ENCODE measurements at regions not wholly inside any gene's neighbourhood (a gene's known extent, or its start where the extent isn't known, plus 50 kb on each side); places are given as distances from the start of the nearest gene placed in this dataset.

DNA sequence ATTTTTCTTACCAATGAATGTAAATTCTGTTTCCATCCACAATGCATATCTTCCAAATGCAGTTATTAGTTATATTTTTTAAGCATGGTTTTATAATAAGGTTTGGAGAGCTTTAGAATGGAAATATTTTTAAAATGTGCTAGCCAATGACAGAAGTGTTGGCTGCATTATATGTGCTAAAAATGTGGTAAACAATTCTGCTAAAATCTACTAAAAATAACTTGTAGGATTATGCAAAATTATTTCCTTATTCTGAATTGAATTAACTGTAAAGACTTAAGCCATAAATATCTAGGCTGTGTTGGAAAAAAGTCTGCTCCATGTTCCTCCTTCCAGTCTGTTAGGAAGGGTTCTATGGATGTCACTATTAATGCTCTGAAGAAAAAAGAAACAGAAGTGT lies 503.3 kb downstream of the PRR16 start:
- no peak overlapping the region for H3K4me3 ChIP-seq (ENCODE audit: low read depth, poor library complexity, severe bottlenecking)
- no peak for TF ChIP-seq POLR2A (IDR thresholded peaks at IDR 0.05)
- TF ChIP-seq, protein P1, sequence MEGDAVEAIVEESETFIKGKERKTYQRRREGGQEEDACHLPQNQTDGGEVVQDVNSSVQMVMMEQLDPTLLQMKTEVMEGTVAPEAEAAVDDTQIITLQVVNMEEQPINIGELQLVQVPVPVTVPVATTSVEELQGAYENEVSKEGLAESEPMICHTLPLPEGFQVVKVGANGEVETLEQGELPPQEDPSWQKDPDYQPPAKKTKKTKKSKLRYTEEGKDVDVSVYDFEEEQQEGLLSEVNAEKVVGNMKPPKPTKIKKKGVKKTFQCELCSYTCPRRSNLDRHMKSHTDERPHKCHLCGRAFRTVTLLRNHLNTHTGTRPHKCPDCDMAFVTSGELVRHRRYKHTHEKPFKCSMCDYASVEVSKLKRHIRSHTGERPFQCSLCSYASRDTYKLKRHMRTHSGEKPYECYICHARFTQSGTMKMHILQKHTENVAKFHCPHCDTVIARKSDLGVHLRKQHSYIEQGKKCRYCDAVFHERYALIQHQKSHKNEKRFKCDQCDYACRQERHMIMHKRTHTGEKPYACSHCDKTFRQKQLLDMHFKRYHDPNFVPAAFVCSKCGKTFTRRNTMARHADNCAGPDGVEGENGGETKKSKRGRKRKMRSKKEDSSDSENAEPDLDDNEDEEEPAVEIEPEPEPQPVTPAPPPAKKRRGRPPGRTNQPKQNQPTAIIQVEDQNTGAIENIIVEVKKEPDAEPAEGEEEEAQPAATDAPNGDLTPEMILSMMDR (IDR thresholded peaks at IDR 0.05): no peak
- intact Hi-C loops (cut with DNase I; ENCODE audit: low total_unique reads): no loop called here
- no peak for DNase-seq (ENCODE audit: low spot score in 2 of 2)

DNA sequence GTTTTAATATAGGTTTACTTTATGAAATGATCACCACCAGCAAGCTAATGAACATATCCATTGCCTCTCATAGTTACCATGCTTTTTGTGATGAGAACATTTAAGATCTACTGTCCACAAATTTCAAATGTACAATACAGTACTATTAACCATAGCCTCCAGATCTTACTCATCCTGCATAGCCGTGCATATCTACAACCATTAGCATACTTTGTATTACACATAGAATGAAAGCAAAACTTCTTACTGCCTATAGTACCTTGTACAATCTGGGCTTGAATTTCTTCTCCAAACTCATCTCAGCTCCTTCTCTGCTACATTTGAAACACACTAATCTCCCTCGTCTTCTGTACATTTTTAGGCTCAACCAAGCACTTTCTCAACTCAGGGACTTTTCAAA lies 510.6 kb downstream of the PRR16 start:
- TF ChIP-seq, protein P1 (IDR thresholded peaks at IDR 0.05): no peak
- no peak for TF ChIP-seq POLR2A (IDR thresholded peaks at IDR 0.05)
- 85 to 88% methylated on average over 2 of the region's 2 CpGs for WGBS, 2 donors

DNA sequence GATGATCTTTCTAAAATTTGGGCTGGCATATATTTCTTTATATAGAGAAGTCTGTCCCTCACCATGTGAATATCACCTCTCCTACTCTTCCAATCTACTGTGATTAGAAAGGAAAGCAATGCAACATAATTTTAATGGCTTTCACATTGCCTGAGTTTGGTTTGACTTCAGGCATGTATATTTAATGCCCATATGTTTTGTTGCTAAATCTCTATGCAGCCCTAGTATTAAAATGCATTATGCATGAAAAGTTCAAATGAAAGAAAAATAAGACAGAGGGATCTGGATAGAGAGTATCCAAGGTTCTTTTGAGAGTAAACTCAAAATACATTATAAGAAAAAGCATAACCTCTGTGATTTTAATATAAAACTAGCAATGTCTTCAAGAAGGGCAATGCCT lies 518.3 kb downstream of the PRR16 start:
- TF ChIP-seq, protein P1 (IDR thresholded peaks at IDR 0.05): no peak
- TF ChIP-seq POLR2A (IDR thresholded peaks at IDR 0.05): no peak
- H3K4me3 ChIP-seq (ENCODE audit: low read depth, poor library complexity, severe bottlenecking): no peak overlapping the region
- intact Hi-C loops (cut with DNase I; ENCODE audit: low total_unique reads): no loop called here
- DNase-seq (ENCODE audit: low spot score in 2 of 2): no peak

More for the DNA sequence above, 510.6 kb downstream of the PRR16 start:
- intact Hi-C loops (cut with DNase I; ENCODE audit: low total_unique reads): no loop called here
- H3K4me3 ChIP-seq (ENCODE audit: low read depth, poor library complexity, severe bottlenecking): no peak overlapping the region
- no peak for DNase-seq (ENCODE audit: low spot score in 2 of 2)

DNA sequence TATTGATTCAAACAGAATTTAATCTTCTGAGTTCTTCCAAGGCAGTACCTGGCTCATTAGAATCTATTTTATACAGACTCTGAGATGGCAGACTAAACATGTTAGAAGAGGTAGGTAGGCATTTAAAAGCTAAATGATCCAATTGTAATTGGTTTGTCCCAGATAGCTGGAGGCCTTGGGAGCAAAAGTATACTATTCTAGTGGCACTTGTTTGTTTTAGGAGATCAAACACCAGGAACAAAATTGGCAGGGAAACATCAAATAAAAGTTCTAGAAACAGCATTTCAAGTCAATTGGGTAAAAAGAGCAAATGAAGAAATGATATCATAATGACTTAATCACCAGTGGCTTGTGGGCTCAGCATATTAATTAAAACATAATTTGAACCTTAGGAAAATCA lies 521.4 kb downstream of the PRR16 start:
- intact Hi-C loops (cut with DNase I; ENCODE audit: low total_unique reads): no loop called here
- no peak overlapping the region for H3K4me3 ChIP-seq (ENCODE audit: low read depth, poor library complexity, severe bottlenecking)
- DNase-seq (ENCODE audit: low spot score in 2 of 2): no peak
- TF ChIP-seq POLR2A (IDR thresholded peaks at IDR 0.05): no peak
- TF ChIP-seq, protein P1 (IDR thresholded peaks at IDR 0.05): no peak

DNA sequence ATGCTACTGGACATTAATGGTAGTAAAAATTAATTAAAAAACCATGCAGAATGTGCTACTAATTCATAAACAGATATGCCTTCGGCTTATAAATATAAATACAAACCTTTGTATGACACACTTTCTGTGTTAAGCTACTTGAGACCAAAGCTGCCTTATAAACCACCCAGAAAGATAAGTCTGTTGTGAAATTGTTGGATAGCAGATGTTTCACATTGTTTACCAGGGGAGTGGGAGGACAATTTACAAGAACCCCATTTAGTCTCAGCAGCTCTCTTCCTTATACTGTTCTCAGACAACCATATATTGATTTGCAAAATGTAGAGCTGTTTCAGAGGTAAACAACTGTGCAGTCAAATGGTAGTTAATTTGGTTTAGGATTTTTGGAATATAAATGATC lies 524.4 kb downstream of the PRR16 start:
- intact Hi-C loops (cut with DNase I; ENCODE audit: low total_unique reads): no loop called here
- H3K4me3 ChIP-seq (ENCODE audit: low read depth, poor library complexity, severe bottlenecking): no peak overlapping the region
- no peak for DNase-seq (ENCODE audit: low spot score in 2 of 2)
- 80 to 92% methylated on average over 1 of the region's 1 CpG for WGBS, 2 donors
- no peak for TF ChIP-seq POLR2A (IDR thresholded peaks at IDR 0.05)
- TF ChIP-seq, protein P1 (IDR thresholded peaks at IDR 0.05): no peak

DNA sequence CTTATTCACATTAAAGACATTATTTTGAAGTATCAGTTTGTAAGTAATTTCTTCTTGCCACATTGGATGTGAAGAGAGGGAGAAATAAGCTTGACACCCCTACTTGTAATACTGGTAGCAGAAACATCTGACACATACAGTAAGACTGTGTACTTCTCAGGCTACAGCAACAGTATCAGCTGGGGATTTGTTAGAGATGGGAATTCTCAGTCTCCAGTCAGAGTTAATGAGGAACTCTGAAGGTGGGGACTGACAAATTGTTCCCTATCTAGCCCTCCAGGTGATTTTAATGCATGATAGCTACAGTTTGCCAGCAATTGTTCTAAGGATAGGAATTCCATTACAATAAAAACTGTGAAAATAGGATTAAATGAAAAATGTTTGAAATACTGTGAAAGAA lies 524.8 kb downstream of the PRR16 start:
- no peak for DNase-seq (ENCODE audit: low spot score in 2 of 2)
- H3K4me3 ChIP-seq (ENCODE audit: low read depth, poor library complexity, severe bottlenecking): no peak overlapping the region
- TF ChIP-seq, protein P1 (IDR thresholded peaks at IDR 0.05): no peak
- no peak for TF ChIP-seq POLR2A (IDR thresholded peaks at IDR 0.05)
- intact Hi-C loops (cut with DNase I; ENCODE audit: low total_unique reads): no loop called here

All from lower leg skin (tissue), 4 donors.